Trophoblast cell (in vitro differentiated cells and primary cell): ENCODE measurements at regions not wholly inside any gene's neighbourhood (a gene's known extent, or its start where the extent isn't known, plus 50 kb on each side); places are given as distances from the start of the nearest gene placed in this dataset.

Source experiments
- DNase-seq, 2 donors: peaks; one replicate each; pipeline ENCODE4 v3.0.0-alpha.2; 2016
- H2AFZ ChIP-seq: 2 replicates; pipeline ENCODE4 v1.6.1; 2013; ENCODE audit warnings: low read length, moderate library complexity, mild to moderate bottlenecking; ENCODE audit not compliant: insufficient read depth, poor library complexity
- H2AK5ac ChIP-seq: 2 replicates; pipeline ENCODE4 v1.6.1; 2013; ENCODE audit warnings: mild to moderate bottlenecking, low read length
- H2BK120ac ChIP-seq: 2 replicates; pipeline ENCODE4 v1.6.1; 2013; ENCODE audit warnings: low read length, mild to moderate bottlenecking, moderate library complexity; ENCODE audit not compliant: insufficient read depth, poor library complexity
- H2BK12ac ChIP-seq: 2 replicates; pipeline ENCODE4 v1.6.1; 2013; ENCODE audit warnings: mild to moderate bottlenecking, low read length, moderate library complexity
- H2BK5ac ChIP-seq: 2 replicates; pipeline ENCODE4 v1.6.1; 2013; ENCODE audit warnings: low read length, low read depth, moderate library complexity, mild to moderate bottlenecking; ENCODE audit not compliant: poor library complexity
- H3K14ac ChIP-seq: 2 replicates; pipeline ENCODE4 v1.6.1; 2013; ENCODE audit warnings: mild to moderate bottlenecking, low read length
- H3K18ac ChIP-seq: 2 replicates; pipeline ENCODE4 v1.6.1; 2013; ENCODE audit warnings: mild to moderate bottlenecking, low read length
- H3K23ac ChIP-seq: 2 replicates; pipeline ENCODE4 v1.6.1; 2013; ENCODE audit warnings: low read length
- H3K27ac ChIP-seq: 2 replicates; pipeline ENCODE4 v1.5.1; 2013; ENCODE audit warnings: low read depth, mild to moderate bottlenecking, inconsistent platforms, low read length, moderate library complexity
- H3K27me3 ChIP-seq: 2 replicates; pipeline ENCODE4 v1.6.1; 2013; ENCODE audit warnings: inconsistent platforms, mild to moderate bottlenecking, low read length, moderate library complexity; ENCODE audit not compliant: insufficient read depth
- H3K36me3 ChIP-seq, 2 experiments: 1 replicate in 1 of 2; 2 replicates in 1 of 2; pipeline ENCODE4 v1.6.1; 2013; ENCODE audit warnings: low read length in 2 of 2, mild to moderate bottlenecking in 2 of 2, moderate library complexity in 1 of 2; ENCODE audit not compliant: insufficient read depth in 2 of 2, control insufficient read depth in 1 of 2
- H3K4ac ChIP-seq: 2 replicates; pipeline ENCODE4 v1.6.1; 2013; ENCODE audit warnings: low read depth, mild to moderate bottlenecking, low read length, moderate library complexity
- H3K4me1 ChIP-seq, 2 experiments: 1 replicate in 1 of 2; 2 replicates in 1 of 2; pipeline ENCODE4 v1.6.1; 2013; ENCODE audit warnings: low read length in 2 of 2, mild to moderate bottlenecking in 2 of 2, moderate library complexity in 1 of 2; ENCODE audit not compliant: insufficient read depth in 2 of 2, control insufficient read depth in 1 of 2
- H3K4me2 ChIP-seq: 2 replicates; pipeline ENCODE4 v1.6.1; 2013; ENCODE audit warnings: inconsistent platforms, mild to moderate bottlenecking, low read length, moderate library complexity
- H3K4me3 ChIP-seq: 2 replicates; pipeline ENCODE4 v1.5.1; 2013; ENCODE audit warnings: mild to moderate bottlenecking, low read depth, low read length, inconsistent platforms
- H3K79me1 ChIP-seq: one replicate; pipeline ENCODE4 v1.6.1; 2013; ENCODE audit warnings: low read length
- H3K79me2 ChIP-seq: 2 replicates; pipeline ENCODE4 v1.6.1; 2013; ENCODE audit warnings: low read length, mild to moderate bottlenecking; ENCODE audit not compliant: control insufficient read depth, insufficient read depth, poor library complexity
- H3K9ac ChIP-seq: 2 replicates; pipeline ENCODE4 v1.6.1; 2013; ENCODE audit warnings: mild to moderate bottlenecking, low read length
- H3K9me3 ChIP-seq: 2 replicates; pipeline ENCODE4 v1.6.1; 2013; ENCODE audit warnings: low read depth, mild to moderate bottlenecking, control low read depth, inconsistent platforms, low read length; ENCODE audit not compliant: insufficient read depth
- H4K12ac ChIP-seq: 2 replicates; pipeline ENCODE4 v1.6.1; 2013; ENCODE audit warnings: low read depth, mild to moderate bottlenecking, low read length, moderate library complexity
- H4K8ac ChIP-seq: 2 replicates; pipeline ENCODE4 v1.6.1; 2013; ENCODE audit warnings: low read depth, mild to moderate bottlenecking, low read length, moderate library complexity
- H4K91ac ChIP-seq: one replicate; pipeline ENCODE4 v1.6.1; 2013; ENCODE audit warnings: low read depth, mild to moderate bottlenecking, low read length, moderate library complexity
- WGBS: extraction: QIAGEN DNeasy Blood & Tissue Kit; methylation state at CpG from one replicate; pipeline ENCODE4 v1.1.7; 2013; ENCODE audit warnings: missing lambda C conversion rate; ENCODE audit not compliant: insufficient read length, insufficient coverage; ENCODE audit errors: extremely low coverage; 5-methylcytosine and 5-hydroxymethylcytosine counted together

DNA sequence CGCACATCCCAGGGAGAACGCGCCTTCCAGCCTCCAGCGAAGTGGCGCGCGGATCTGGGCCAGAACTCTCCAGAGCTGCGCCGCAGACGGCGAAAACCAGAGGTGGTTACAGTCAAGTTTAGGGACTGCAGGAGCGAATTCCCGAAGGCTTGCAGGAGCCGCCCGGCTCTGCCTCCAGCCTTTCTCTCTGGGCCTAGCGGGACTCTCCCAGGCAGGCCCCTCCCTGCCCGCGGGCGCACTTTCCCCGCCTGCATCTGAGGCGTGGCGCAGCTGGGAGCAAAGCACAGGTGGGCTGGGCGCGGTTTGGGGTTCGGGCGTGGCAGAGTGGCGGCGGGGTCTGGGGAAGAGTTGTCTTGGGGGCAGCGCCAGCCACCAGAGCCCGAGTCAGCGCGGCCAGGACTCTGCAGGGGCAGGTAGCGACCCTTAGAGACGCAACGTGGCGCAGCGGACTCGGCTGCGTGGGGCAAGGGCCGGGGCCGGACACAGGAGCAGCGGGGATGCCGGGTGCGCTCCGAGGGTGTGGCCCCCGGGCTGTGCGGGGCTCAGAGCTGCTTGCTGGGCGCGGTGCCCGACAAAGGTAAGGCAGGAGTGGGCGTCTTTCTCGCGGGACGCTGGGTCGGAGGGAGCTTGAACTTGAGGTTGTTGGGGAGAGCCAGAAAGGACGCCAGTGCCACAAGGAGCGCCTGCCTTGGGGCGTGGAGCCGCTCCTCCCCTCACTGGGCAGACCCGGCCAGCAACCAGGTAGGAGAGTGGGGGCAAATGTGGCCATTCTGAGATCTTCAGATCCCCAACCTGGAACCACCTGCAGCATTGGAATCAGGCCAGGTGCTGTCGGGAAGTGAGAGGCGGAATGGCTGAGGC is 1126.0 kb downstream of the AACS start:
- Histone ChIP-seq H2AK5ac (no peak overlapping the region), H3K4ac (no peak overlapping the region), H3K4me3 (no peak overlapping the region), H3K4me1 (no peaks in the 10 kb centered on the region), H4K8ac (no peak overlapping the region), H3K9ac (no peak overlapping the region), H3K4me2 (peak overlapping the region; percentile 37), H3K79me2 (no peaks in the 10 kb centered on the region), H3K27ac (no peak overlapping the region), H3K36me3 (no peaks in the 10 kb centered on the region), H2BK5ac (no peak overlapping the region), H2AFZ (no peak overlapping the region), H3K14ac (no peak overlapping the region), H3K9me3 (peaks cover 4% of the 10 kb centered on the region), H3K23ac (no peak overlapping the region), H4K12ac (no peak overlapping the region), H4K91ac (no peak overlapping the region), H2BK120ac (no peak overlapping the region), H2BK12ac (no peak overlapping the region), H3K27me3 (peaks cover 21% of the 10 kb centered on the region), H3K79me1 (no peaks in the 10 kb centered on the region), H3K18ac (no peak overlapping the region)
- no CpG with 5 or more reads among the region's 62 CpGs for WGBS
- no peak for DNase-seq

DNA sequence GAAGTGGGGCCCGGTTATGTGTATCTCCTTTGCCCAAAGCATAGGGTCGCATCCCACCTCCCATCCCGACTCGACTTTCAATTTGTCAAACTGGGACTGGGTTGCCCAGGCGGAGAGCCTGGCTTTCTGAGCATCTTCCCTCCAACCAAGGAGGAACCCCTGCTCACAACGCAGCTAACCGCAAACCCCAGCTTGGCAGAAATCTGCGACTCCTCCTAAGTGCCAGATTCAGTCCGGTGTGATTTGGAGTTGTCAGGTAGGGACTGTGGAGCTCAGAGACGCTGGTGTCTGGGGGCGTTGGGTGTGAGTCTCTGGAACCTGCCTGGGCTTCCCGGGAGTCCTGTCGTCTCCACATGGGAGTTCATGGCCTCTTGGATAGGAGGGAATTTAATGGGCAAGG is 1126.7 kb downstream of the AACS start:
- H3K9ac ChIP-seq = no peak overlapping the region
- WGBS = no CpG with 5 or more reads among the region's 13 CpGs

DNA sequence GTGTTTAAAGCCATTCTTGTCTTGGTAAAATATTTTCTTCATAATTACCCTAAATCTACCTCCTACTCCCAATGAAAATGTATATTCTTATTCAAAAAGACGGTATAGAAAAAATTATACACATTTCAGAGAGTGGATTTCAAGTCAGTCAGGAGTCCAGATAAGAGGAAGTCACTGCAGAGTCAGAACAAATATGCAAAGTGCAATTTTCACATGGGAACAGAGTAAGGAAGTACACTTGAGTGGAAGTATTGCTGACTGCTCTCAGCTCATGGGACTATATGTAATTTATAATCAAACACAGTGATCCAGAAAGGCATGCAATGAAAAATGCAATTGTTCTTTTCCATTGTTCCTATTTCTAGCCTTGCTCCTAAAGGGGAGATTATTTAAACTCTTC is 1128.0 kb downstream of the AACS start:
- Histone ChIP-seq H3K79me1 (no peaks in the 10 kb centered on the region), H3K4me2 (no peak overlapping the region), H2AK5ac (no peak overlapping the region), H3K27me3 (peaks cover 21% of the 10 kb centered on the region), H2BK5ac (no peak overlapping the region), H3K36me3 (no peaks in the 10 kb centered on the region), H3K9me3 (peaks cover 4% of the 10 kb centered on the region), H3K9ac (no peak overlapping the region), H3K14ac (no peak overlapping the region), H3K18ac (no peak overlapping the region), H2AFZ (no peak overlapping the region), H3K4me3 (no peak overlapping the region), H3K79me2 (no peaks in the 10 kb centered on the region), H4K12ac (no peak overlapping the region), H3K4me1 (no peaks in the 10 kb centered on the region), H3K23ac (no peak overlapping the region), H2BK120ac (no peak overlapping the region), H2BK12ac (no peak overlapping the region), H3K27ac (no peak overlapping the region), H3K4ac (no peak overlapping the region), H4K8ac (no peak overlapping the region), H4K91ac (no peak overlapping the region)
- no peak for DNase-seq
- no CpG with 5 or more reads among the region's 1 CpG for WGBS

More for the DNA sequence above, 1126.7 kb downstream of the AACS start:
- H3K4ac ChIP-seq = no peak overlapping the region
- DNase-seq = no peak
- no peaks in the 10 kb centered on the region for H3K36me3 ChIP-seq
- no peak overlapping the region for H2AFZ ChIP-seq
- no peak overlapping the region for H3K23ac ChIP-seq
- no peak overlapping the region for H3K14ac ChIP-seq
- no peak overlapping the region for H4K8ac ChIP-seq
- H3K4me1 ChIP-seq = no peaks in the 10 kb centered on the region
- H3K9me3 ChIP-seq = peaks cover 4% of the 10 kb centered on the region
- H3K27me3 ChIP-seq = peaks cover 21% of the 10 kb centered on the region
- H3K4me3 ChIP-seq = no peak overlapping the region
- H3K4me2 ChIP-seq = no peak overlapping the region
- H2AK5ac ChIP-seq = no peak overlapping the region
- H2BK12ac ChIP-seq = no peak overlapping the region
- no peaks in the 10 kb centered on the region for H3K79me2 ChIP-seq
- no peak overlapping the region for H2BK5ac ChIP-seq
- no peaks in the 10 kb centered on the region for H3K79me1 ChIP-seq
- H4K91ac ChIP-seq = no peak overlapping the region
- no peak overlapping the region for H3K27ac ChIP-seq
- no peak overlapping the region for H4K12ac ChIP-seq
- H3K18ac ChIP-seq = no peak overlapping the region
- H2BK120ac ChIP-seq = no peak overlapping the region

DNA sequence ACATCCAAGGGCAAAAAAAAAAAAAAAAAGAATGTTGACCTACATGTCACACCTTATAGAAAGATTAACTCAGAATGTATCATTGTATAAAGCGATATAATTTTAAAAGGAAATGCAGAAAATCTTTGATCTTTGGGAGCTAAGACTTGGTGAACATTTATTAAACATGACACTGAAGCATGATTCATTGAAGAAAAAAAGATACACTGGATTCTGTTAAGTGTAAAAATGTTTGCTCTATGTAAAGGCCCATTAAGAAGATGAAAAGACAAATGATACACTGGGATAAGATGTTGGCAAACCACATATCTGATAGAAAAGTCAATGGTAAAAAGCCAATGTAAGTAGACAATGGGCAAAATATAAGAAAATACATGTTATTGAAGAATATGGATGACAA is 1131.0 kb downstream of the AACS start:
- Histone ChIP-seq H4K8ac (no peak overlapping the region), H3K27ac (no peak overlapping the region), H2BK12ac (no peak overlapping the region), H3K14ac (no peak overlapping the region), H3K23ac (no peak overlapping the region), H4K12ac (no peak overlapping the region), H4K91ac (no peak overlapping the region), H3K36me3 (no peaks in the 10 kb centered on the region), H3K4me1 (no peaks in the 10 kb centered on the region), H2AK5ac (no peak overlapping the region), H3K4ac (no peak overlapping the region), H2BK120ac (no peak overlapping the region), H2BK5ac (no peak overlapping the region), H3K4me2 (no peak overlapping the region), H2AFZ (no peak overlapping the region), H3K9me3 (peaks cover 4% of the 10 kb centered on the region), H3K79me2 (no peaks in the 10 kb centered on the region), H3K18ac (no peak overlapping the region), H3K27me3 (peaks cover 12% of the 10 kb centered on the region), H3K79me1 (no peaks in the 10 kb centered on the region), H3K9ac (no peak overlapping the region), H3K4me3 (no peak overlapping the region)
- WGBS = no CpG with 5 or more reads among the region's 1 CpG
- no peak for DNase-seq
